Gastrocnemius medialis (tissue), 4 donors: ENCODE measurements at regions not wholly inside any gene's neighbourhood (a gene's known extent, or its start where the extent isn't known, plus 50 kb on each side); places are given as distances from the start of the nearest gene placed in this dataset.

Experiments
- ATAC-seq, 2 donors: fragments of 150-250 bp; one replicate each; pipeline ENCODE4 v1.9.1; 2016
- DNase-seq, 2 donors: peaks; one replicate each; pipeline ENCODE4 v3.0.0-alpha.2; 2019
- H3K27ac ChIP-seq, 4 donors: fragments of 200-600 bp; sonication (generic); 1 replicate in 1 of 4; 2 replicates in 3 of 4; pipeline ENCODE4 v1.5.1; 2016 to 2018; ENCODE audit warnings: mild to moderate bottlenecking in 2 of 4, moderate library complexity in 1 of 4
- H3K27me3 ChIP-seq, 3 donors: fragments of 200-600 bp; sonication (generic) in 2 of 3; 1 replicate in 1 of 3; 2 replicates in 2 of 3; pipeline versions ENCODE4 v1.5.1 to v1.6.0; 2016 to 2019; ENCODE audit warnings: mild to moderate bottlenecking in 1 of 3, moderate library complexity in 1 of 3
- H3K36me3 ChIP-seq, 2 donors: fragments of 200-600 bp; sonication (generic) in 1 of 2; one replicate each; pipeline ENCODE4 v1.5.1; 2017 to 2018
- H3K4me1 ChIP-seq, 2 donors: fragments of 200-600 bp; sonication (generic) in 1 of 2; one replicate each; pipeline ENCODE4 v1.5.1; 2016 to 2017; ENCODE audit warnings: mild to moderate bottlenecking in 2 of 2
- H3K4me3 ChIP-seq, 4 donors: fragments of 200-600 bp; sonication (generic) in 3 of 4; 1 replicate in 1 of 4; 2 replicates in 3 of 4; pipeline ENCODE4 v1.5.1; 2016 to 2019; ENCODE audit warnings: mild to moderate bottlenecking in 2 of 4
- H3K9me3 ChIP-seq, 3 donors: fragments of 200-600 bp; sonication (generic) in 2 of 3; 1 replicate in 1 of 3; 2 replicates in 2 of 3; pipeline ENCODE4 v1.5.1; 2016 to 2019
- POLR2A ChIP-seq, 2 donors: fragments of 450-650 bp; IDR thresholded peaks; one replicate each; pipeline ENCODE4 v1.6.1; 2017; ENCODE audit warnings: antibody characterized with exemption in 2 of 2, mild to moderate bottlenecking in 2 of 2, moderate library complexity in 2 of 2
- in situ Hi-C, 4 donors: fragments of 200-750 bp; cut with MboI; loops; one replicate each; pipeline versions ENCODE4 v1.15.0 to v1.8.0; 2017; ENCODE audit warnings: low sequenced_read_pairs in 4 of 4
- intact Hi-C: fragments of 100-400 bp; cut with DNase I; formaldehyde crosslinking; loops from one replicate; pipeline ENCODE4 v1.15.1; 2023; ENCODE audit warnings: low total_unique reads
- TF ChIP-seq, protein P1 (sequence below), 5 experiments: fragments of 450-650 bp in 3 of 5; fragments of 200-600 bp in 2 of 5; sonication (generic) in 2 of 5; IDR thresholded peaks in 4 of 5; conservative IDR thresholded peaks in 1 of 5; 1 replicate in 4 of 5; 2 replicates in 1 of 5; pipeline ENCODE4 v1.5.1; 2016 to 2019; ENCODE audit warnings: antibody characterized with exemption in 5 of 5, mild to moderate bottlenecking in 3 of 5, moderate library complexity in 3 of 5

DNA sequence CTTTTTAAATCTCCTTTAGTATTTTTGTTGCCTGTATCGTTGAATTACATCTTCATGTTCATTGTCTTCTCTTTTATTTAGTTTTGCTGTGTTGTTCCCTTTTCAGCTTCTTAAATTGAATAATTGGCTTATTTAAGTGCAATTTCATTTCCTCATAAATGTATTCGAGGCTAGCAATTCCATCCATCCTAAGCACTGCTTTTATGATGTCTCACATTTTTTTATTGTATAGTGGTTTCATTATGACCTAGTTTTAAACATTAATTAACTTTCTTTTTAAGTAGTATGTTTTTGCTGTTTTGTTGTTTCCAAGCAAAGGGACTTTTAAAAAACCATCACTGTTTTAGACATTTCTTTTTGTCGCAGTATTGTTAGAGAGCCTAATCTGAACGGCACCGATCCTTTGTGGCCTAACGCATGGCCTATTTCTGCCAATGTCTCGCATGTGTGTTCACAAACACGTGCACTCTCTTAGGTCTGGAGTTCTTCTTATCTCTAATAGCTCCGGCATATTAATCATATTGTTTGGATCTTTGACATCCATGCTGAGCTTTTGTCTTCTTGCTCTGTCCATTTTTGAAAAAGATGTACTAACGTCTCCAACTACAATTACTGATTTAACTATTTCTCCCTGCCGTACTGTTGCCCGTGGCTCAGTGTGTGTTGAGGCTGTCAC is 59.6 kb upstream of the ZNF516 start:
- Histone ChIP-seq H3K4me1 (no peaks in the 10 kb centered on the region), H3K27ac (no peak overlapping the region), H3K36me3 (no peaks in the 10 kb centered on the region), H3K27me3 (peaks cover 0 to 6% (median 0%) of the 10 kb centered on the region in 3 donors), H3K4me3 (no peak overlapping the region), H3K9me3 (no peaks in the 10 kb centered on the region)
- in situ Hi-C loops (no loop called here), intact Hi-C loops (no loop called here)
- TF ChIP-seq, protein P1, sequence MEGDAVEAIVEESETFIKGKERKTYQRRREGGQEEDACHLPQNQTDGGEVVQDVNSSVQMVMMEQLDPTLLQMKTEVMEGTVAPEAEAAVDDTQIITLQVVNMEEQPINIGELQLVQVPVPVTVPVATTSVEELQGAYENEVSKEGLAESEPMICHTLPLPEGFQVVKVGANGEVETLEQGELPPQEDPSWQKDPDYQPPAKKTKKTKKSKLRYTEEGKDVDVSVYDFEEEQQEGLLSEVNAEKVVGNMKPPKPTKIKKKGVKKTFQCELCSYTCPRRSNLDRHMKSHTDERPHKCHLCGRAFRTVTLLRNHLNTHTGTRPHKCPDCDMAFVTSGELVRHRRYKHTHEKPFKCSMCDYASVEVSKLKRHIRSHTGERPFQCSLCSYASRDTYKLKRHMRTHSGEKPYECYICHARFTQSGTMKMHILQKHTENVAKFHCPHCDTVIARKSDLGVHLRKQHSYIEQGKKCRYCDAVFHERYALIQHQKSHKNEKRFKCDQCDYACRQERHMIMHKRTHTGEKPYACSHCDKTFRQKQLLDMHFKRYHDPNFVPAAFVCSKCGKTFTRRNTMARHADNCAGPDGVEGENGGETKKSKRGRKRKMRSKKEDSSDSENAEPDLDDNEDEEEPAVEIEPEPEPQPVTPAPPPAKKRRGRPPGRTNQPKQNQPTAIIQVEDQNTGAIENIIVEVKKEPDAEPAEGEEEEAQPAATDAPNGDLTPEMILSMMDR (IDR thresholded peaks at IDR 0.05 in 4 of 5, conservative IDR thresholded peaks at IDR 0.05 in 1 of 5) = no peak
- no peak for TF ChIP-seq POLR2A (IDR thresholded peaks at IDR 0.05)
- ATAC-seq (no peak), DNase-seq (no peak)

DNA sequence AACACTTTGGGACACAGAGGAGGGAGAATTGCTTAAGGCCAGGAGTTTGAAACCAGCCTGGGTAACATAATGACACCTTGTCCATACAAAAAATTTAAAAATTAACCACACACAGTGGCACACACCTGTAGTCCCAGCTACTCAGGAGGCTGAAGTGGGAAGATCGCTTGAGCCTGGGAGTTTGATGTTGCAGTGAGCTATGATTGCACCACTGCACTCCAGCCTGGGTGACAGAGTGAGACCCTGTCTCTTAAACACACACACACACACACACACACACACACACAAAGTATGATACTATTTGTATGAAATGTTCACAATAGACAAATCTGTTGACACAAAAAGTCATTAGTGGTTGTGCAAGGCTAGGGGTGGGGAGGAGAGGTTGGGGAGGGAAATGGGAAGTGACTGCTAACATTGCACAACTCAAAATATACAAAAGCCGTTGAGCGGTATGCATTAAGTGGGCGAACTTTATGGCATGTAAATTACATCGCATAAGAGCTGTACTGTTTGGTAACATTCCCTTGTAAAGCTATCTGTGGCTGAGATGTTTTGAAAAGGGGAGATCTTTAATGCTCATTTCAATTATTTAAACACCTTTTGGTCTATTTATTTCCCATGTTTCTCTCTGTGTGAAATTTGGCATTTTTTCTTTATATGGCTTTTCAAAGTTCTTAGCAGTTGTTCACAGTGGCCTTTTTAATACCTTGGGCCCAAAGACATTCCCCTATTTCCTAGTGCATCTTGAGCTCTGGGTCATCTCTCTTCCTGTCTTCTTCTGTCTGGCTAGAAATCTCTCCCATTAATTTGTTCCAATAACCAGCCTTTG is 58.9 kb upstream of the ZNF516 start:
- Histone ChIP-seq H3K4me3 (no peak overlapping the region), H3K27ac (no peak overlapping the region), H3K27me3 (peaks cover 0 to 1% (median 0%) of the 10 kb centered on the region in 3 donors), H3K36me3 (no peaks in the 10 kb centered on the region), H3K9me3 (no peaks in the 10 kb centered on the region), H3K4me1 (no peaks in the 10 kb centered on the region)
- no peak for DNase-seq
- no peak for ATAC-seq
- no peak for TF ChIP-seq POLR2A (IDR thresholded peaks at IDR 0.05)
- TF ChIP-seq, protein P1 (IDR thresholded peaks at IDR 0.05 in 4 of 5, conservative IDR thresholded peaks at IDR 0.05 in 1 of 5) = no peak
- in situ Hi-C loops = no loop called here
- intact Hi-C loops = no loop called here

DNA sequence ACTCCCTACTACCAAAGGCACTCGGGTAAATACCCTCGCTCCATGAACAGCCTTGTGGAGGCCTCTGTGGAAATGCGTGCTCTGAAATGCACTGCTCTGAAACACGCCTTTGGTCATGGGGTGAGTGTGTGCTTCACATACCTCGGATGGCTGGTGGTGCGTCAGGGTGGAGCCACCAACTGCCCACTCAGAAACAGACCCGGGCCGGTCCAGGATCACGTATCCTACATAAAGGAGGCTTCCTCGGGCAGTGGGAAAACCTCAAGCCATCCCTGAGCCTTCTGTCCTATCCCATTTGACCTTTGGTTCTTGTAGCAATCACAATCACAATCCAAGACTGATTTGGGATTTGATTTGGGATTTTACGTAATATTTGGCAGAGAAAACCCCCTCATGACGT is 53.5 kb upstream of the ZNF516 start:
- H3K36me3 ChIP-seq = no peaks in the 10 kb centered on the region

DNA sequence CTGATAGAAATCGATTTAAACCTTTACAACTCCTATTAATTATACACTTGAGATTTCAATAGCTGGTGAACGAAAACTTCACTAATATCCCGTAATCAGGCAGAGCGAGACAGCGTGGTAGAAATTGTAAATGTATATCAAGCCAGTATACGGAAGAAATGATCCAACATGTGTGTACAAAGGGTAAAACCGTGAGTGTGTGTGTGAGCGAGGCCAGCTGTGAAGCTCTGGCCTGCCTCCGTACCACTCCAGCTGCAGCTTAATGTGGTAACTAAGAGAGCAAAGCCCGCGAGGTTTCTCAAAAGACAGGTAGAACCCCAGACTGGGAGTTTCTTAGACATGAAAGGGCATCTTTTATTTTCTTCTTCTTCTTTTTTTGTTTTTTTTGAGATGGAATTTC is 52.3 kb upstream of the ZNF516 start:
- in situ Hi-C loops = no loop called here
- H3K36me3 ChIP-seq = no peaks in the 10 kb centered on the region
- no peak overlapping the region for H3K27ac ChIP-seq
- no peaks in the 10 kb centered on the region for H3K4me1 ChIP-seq
- H3K27me3 ChIP-seq = peaks cover 0 to 7% (median 0%) of the 10 kb centered on the region in 3 donors
- TF ChIP-seq, protein P1 (IDR thresholded peaks at IDR 0.05 in 4 of 5, conservative IDR thresholded peaks at IDR 0.05 in 1 of 5) = no peak
- no peak for TF ChIP-seq POLR2A (IDR thresholded peaks at IDR 0.05)
- intact Hi-C loops = no loop called here
- DNase-seq (no peak), ATAC-seq (no peak)
- H3K4me3 ChIP-seq = no peak overlapping the region
- no peaks in the 10 kb centered on the region for H3K9me3 ChIP-seq

More for the DNA sequence above, 53.5 kb upstream of the ZNF516 start:
- no peaks in the 10 kb centered on the region for H3K4me1 ChIP-seq
- ATAC-seq (no peak), DNase-seq (no peak)
- TF ChIP-seq, protein P1 (IDR thresholded peaks at IDR 0.05 in 4 of 5, conservative IDR thresholded peaks at IDR 0.05 in 1 of 5) = no peak
- TF ChIP-seq POLR2A (IDR thresholded peaks at IDR 0.05) = no peak
- no peak overlapping the region for H3K27ac ChIP-seq
- H3K4me3 ChIP-seq = no peak overlapping the region
- no peaks in the 10 kb centered on the region for H3K9me3 ChIP-seq
- no peaks in the 10 kb centered on the region for H3K27me3 ChIP-seq
- in situ Hi-C loops (no loop called here), intact Hi-C loops (no loop called here)
